K562 (cell line): ENCODE measurements at regions not wholly inside any gene's neighbourhood (a gene's known extent, or its start where the extent isn't known, plus 50 kb on each side); places are given as distances from the start of the nearest gene placed in this dataset.

Experiments
- CREBBP ChIP-seq: IDR thresholded peaks from one replicate; pipeline ENCODE4 v1.6.1; 2012; ENCODE audit warnings: low read depth, mild to moderate bottlenecking, control low read depth, inconsistent platforms, low read length
- FOXA1 ChIP-seq: fragments of 450-650 bp; IDR thresholded peaks from 2 replicates; pipeline ENCODE4 v1.6.1; 2016; ENCODE audit warnings: mild to moderate bottlenecking, borderline replicate concordance
- FOXJ2 ChIP-seq: fragments of 200-800 bp; sonication (Bioruptor generic); IDR thresholded peaks from 2 replicates; pipeline ENCODE4 v1.6.1; 2016; ENCODE audit warnings: missing genetic modification characterization, missing compliant biosample characterization
- MAFF ChIP-seq: IDR thresholded peaks from 2 replicates; pipeline ENCODE4 v1.6.1; 2012; ENCODE audit warnings: low read length, improper control_type of control experiment
- MAX ChIP-seq: sonication (generic); formaldehyde crosslinking; IDR thresholded peaks from 2 replicates; pipeline ENCODE4 v1.9.0; 2022; ENCODE audit warnings: mild to moderate bottlenecking, missing genetic modification reagents
- PTBP1 ChIP-seq: fragments of 200-400 bp; formaldehyde crosslinking; IDR thresholded peaks from 2 replicates; pipeline ENCODE4 v1.6.1; 2017; ENCODE audit warnings: low read depth, low read length
- SMARCE1 ChIP-seq: fragments of 450-650 bp; IDR thresholded peaks from 2 replicates; pipeline ENCODE4 v1.7.1; 2016; ENCODE audit warnings: mild to moderate bottlenecking
- SMC3 ChIP-seq: conservative IDR thresholded peaks from 2 replicates; pipeline ENCODE4 v1.6.1; 2011; ENCODE audit warnings: low read depth, low read length, improper control_type of control experiment; ENCODE audit not compliant: insufficient read depth
- ZC3H11A ChIP-seq: IDR thresholded peaks from 2 replicates; pipeline ENCODE4 v1.6.1; 2012; ENCODE audit warnings: low read depth, low read length, improper control_type of control experiment
- ZFPM2 ChIP-seq: fragments of 250-450 bp; sonication (Bioruptor Pico); IDR thresholded peaks from 2 replicates; pipeline ENCODE4 v1.5.1; 2022; ENCODE audit warnings: mild to moderate bottlenecking
- TF ChIP-seq, protein P1 (sequence below): sonication (generic); formaldehyde crosslinking; IDR thresholded peaks from 2 replicates; pipeline ENCODE4 v1.9.0; 2022; ENCODE audit warnings: mild to moderate bottlenecking, missing genetic modification reagents
- TF ChIP-seq, protein P2 (sequence below): fragments of 450-650 bp; formaldehyde crosslinking; IDR thresholded peaks from 2 replicates; pipeline ENCODE4 v1.4.0; 2020; ENCODE audit warnings: mild to moderate bottlenecking, moderate library complexity

GRCh38 chr2:53475766-53476165 is 291.8 kb upstream of the CHAC2 start (continued):
- TF ChIP-seq, protein P1, sequence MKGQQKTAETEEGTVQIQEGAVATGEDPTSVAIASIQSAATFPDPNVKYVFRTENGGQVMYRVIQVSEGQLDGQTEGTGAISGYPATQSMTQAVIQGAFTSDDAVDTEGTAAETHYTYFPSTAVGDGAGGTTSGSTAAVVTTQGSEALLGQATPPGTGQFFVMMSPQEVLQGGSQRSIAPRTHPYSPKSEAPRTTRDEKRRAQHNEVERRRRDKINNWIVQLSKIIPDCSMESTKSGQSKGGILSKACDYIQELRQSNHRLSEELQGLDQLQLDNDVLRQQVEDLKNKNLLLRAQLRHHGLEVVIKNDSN (CRISPR knock-in tag): no peak
- TF ChIP-seq CREBBP (no peak), SMARCE1 (no peak), FOXA1 (no peak), ZC3H11A (no peak), PTBP1 (no peak), FOXJ2 (tag) (no peak), MAFF (no peak), SMC3 (no peak), ZFPM2 (CRISPR knock-in tag) (no peak), MAX (CRISPR knock-in tag) (no peak)
- TF ChIP-seq, protein P2, sequence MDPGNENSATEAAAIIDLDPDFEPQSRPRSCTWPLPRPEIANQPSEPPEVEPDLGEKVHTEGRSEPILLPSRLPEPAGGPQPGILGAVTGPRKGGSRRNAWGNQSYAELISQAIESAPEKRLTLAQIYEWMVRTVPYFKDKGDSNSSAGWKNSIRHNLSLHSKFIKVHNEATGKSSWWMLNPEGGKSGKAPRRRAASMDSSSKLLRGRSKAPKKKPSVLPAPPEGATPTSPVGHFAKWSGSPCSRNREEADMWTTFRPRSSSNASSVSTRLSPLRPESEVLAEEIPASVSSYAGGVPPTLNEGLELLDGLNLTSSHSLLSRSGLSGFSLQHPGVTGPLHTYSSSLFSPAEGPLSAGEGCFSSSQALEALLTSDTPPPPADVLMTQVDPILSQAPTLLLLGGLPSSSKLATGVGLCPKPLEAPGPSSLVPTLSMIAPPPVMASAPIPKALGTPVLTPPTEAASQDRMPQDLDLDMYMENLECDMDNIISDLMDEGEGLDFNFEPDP (CRISPR knock-in tag): no peak
- TF ChIP-seq, all 486 proteins: peak for 0
